HEK293T (cell line): ENCODE measurements at regions not wholly inside any gene's neighbourhood (a gene's known extent, or its start where the extent isn't known, plus 50 kb on each side); places are given as distances from the start of the nearest gene placed in this dataset.
"Not testable (repeated sequence)": the region's sequence is repeated elsewhere in the genome, so short reads cannot be mapped to it uniquely, and the experiment has no call there.

Experiments used
- CTCF ChIA-PET: fragments of 350-600 bp; formaldehyde crosslinking; extraction: SDS; loops from one replicate; lab custom pipeline; 2021; ENCODE audit warnings: antibody characterized with exemption, inconsistent platforms; lab: Yijun Ruan, JAX
- POLR2A ChIA-PET: fragments of 350-600 bp; formaldehyde crosslinking; extraction: SDS; loops from one replicate; lab custom pipeline; 2020; ENCODE audit warnings: antibody characterized with exemption, inconsistent platforms; lab: Yijun Ruan, JAX
- DNase-seq: peaks from one replicate; pipeline ENCODE4 v3.0.0; 2012; ENCODE audit warnings: mixed read lengths; ENCODE audit errors: extremely low spot score
- ARNT ChIP-seq: fragments of 450-650 bp; IDR thresholded peaks from 2 replicates; pipeline ENCODE4 v1.6.1; 2017; ENCODE audit warnings: mild to moderate bottlenecking
- BHLHE40 ChIP-seq: fragments of 450-650 bp; IDR thresholded peaks from 2 replicates; pipeline ENCODE4 v1.6.1; 2016; ENCODE audit warnings: mild to moderate bottlenecking, moderate library complexity, borderline replicate concordance
- CTBP1 ChIP-seq: fragments of 450-650 bp; IDR thresholded peaks from 2 replicates; pipeline ENCODE4 v1.6.1; 2016; ENCODE audit warnings: borderline replicate concordance
- ELF4 ChIP-seq: fragments of 450-650 bp; IDR thresholded peaks from 2 replicates; pipeline ENCODE4 v1.6.1; 2017; ENCODE audit warnings: antibody characterized with exemption
- FOXA1 ChIP-seq: fragments of 450-650 bp; IDR thresholded peaks from 2 replicates; pipeline ENCODE4 v1.6.1; 2016; ENCODE audit warnings: mild to moderate bottlenecking
- FOXK2 ChIP-seq: fragments of 450-650 bp; IDR thresholded peaks from 2 replicates; pipeline ENCODE4 v1.6.1; 2016; ENCODE audit warnings: mild to moderate bottlenecking
- FOXM1 ChIP-seq: fragments of 450-650 bp; IDR thresholded peaks from 2 replicates; pipeline ENCODE4 v1.6.1; 2017; ENCODE audit warnings: mild to moderate bottlenecking, borderline replicate concordance
- HDGF ChIP-seq: fragments of 450-650 bp; IDR thresholded peaks from 2 replicates; pipeline ENCODE4 v1.6.1; 2017; ENCODE audit warnings: antibody characterized with exemption, borderline replicate concordance
- L3MBTL2 ChIP-seq: fragments of 450-650 bp; conservative IDR thresholded peaks from 2 replicates; pipeline ENCODE4 v1.6.1; 2016; ENCODE audit warnings: mild to moderate bottlenecking
- LEF1 ChIP-seq: fragments of 450-650 bp; IDR thresholded peaks from 2 replicates; pipeline ENCODE4 v1.6.1; 2017; ENCODE audit warnings: mild to moderate bottlenecking, borderline replicate concordance
- NFRKB ChIP-seq: fragments of 450-650 bp; IDR thresholded peaks from 2 replicates; pipeline ENCODE4 v1.6.1; 2016; ENCODE audit warnings: mild to moderate bottlenecking, moderate library complexity
- PKNOX1 ChIP-seq: fragments of 450-650 bp; IDR thresholded peaks from 2 replicates; pipeline ENCODE4 v1.6.1; 2016
- SP1 ChIP-seq: fragments of 450-650 bp; IDR thresholded peaks from 2 replicates; pipeline ENCODE4 v1.6.1; 2017
- SUZ12 ChIP-seq: fragments of 450-650 bp; IDR thresholded peaks from 2 replicates; pipeline ENCODE4 v1.6.1; 2016; ENCODE audit warnings: mild to moderate bottlenecking
- TARDBP ChIP-seq: fragments of 450-650 bp; IDR thresholded peaks from 2 replicates; pipeline ENCODE4 v1.6.1; 2016
- ZNF384 ChIP-seq: fragments of 450-650 bp; IDR thresholded peaks from 2 replicates; pipeline ENCODE4 v1.6.1; 2016

- no peak for TF ChIP-seq TARDBP
- TF ChIP-seq FOXM1: no peak
- TF ChIP-seq NFRKB: no peak
- no peak for TF ChIP-seq FOXA1
- no peak for DNase-seq
- ChIA-PET POLR2A (no interaction called here), CTCF (interaction anchor here (0.6 kb wide), 1 partner anchor 518 kb away, joined by 4 read pairs; no protein-coding TSS in a partner anchor)
Observed at GRCh38 chr1:102118150-102118549, 121.4 kb upstream of the OLFM3 start.

GRCh38 chr1:102110586-102110985, 113.9 kb upstream of the OLFM3 start:
- no peak for DNase-seq
- TF ChIP-seq TARDBP: no peak
- no peak for TF ChIP-seq FOXM1
- TF ChIP-seq PKNOX1: no peak
- TF ChIP-seq L3MBTL2: no peak
- no peak for TF ChIP-seq ARNT
- TF ChIP-seq LEF1: no peak
- TF ChIP-seq BHLHE40: no peak
- TF ChIP-seq HDGF: no peak
- TF ChIP-seq SP1: no peak
- TF ChIP-seq SUZ12: no peak
- no peak for TF ChIP-seq ZNF384
- no peak for TF ChIP-seq NFRKB
- TF ChIP-seq FOXA1: no peak
- TF ChIP-seq FOXK2: no peak
- TF ChIP-seq CTBP1: no peak
- no peak for TF ChIP-seq ELF4
- CTCF ChIA-PET: no interaction called here
- POLR2A ChIA-PET: no interaction called here

- POLR2A ChIA-PET, CTCF ChIA-PET, DNase-seq: not testable (repeated sequence)
Observed at GRCh38 chr1:102109493-102109892, 112.8 kb upstream of the OLFM3 start.

- DNase-seq: no peak
- ChIA-PET POLR2A (no interaction called here), CTCF (no interaction called here)
- no peak for TF ChIP-seq CTBP1
- TF ChIP-seq FOXM1: no peak
- no peak for TF ChIP-seq ELF4
- TF ChIP-seq ZNF384: no peak
- TF ChIP-seq FOXK2: no peak
- no peak for TF ChIP-seq L3MBTL2
- no peak for TF ChIP-seq FOXA1
Observed at GRCh38 chr1:102107441-102107840, 110.7 kb upstream of the OLFM3 start.

- no peak for DNase-seq
- ChIA-PET POLR2A (no interaction called here), CTCF (no interaction called here)
- TF ChIP-seq BHLHE40 (no peak), HDGF (no peak), SP1 (no peak), LEF1 (no peak), CTBP1 (no peak), FOXA1 (no peak), ZNF384 (no peak), L3MBTL2 (no peak), ELF4 (no peak), FOXM1 (no peak), FOXK2 (no peak), PKNOX1 (no peak), SUZ12 (no peak), ARNT (no peak)
Observed at GRCh38 chr1:102105931-102106550, 109.3 kb upstream of the OLFM3 start.

GRCh38 chr1:102103646-102104045, 106.9 kb upstream of the OLFM3 start:
- ChIA-PET POLR2A (no interaction called here), CTCF (no interaction called here)
- no peak for DNase-seq
- TF ChIP-seq BHLHE40 (no peak), FOXM1 (no peak), SUZ12 (no peak), LEF1 (no peak), ARNT (no peak), FOXA1 (no peak), L3MBTL2 (no peak), HDGF (no peak), ZNF384 (no peak), CTBP1 (no peak), ELF4 (no peak), SP1 (no peak), TARDBP (no peak), FOXK2 (no peak), NFRKB (no peak), PKNOX1 (no peak)

- POLR2A ChIA-PET: no interaction called here
- DNase-seq: no peak
- CTCF ChIA-PET: no interaction called here
- TF ChIP-seq FOXM1 (no peak), CTBP1 (no peak), ZNF384 (no peak), PKNOX1 (no peak), TARDBP (no peak), FOXK2 (no peak), ARNT (no peak), L3MBTL2 (no peak), NFRKB (no peak), SP1 (no peak), LEF1 (no peak), SUZ12 (no peak)
Observed at GRCh38 chr1:102102276-102102780, 105.6 kb upstream of the OLFM3 start.
